ENCODE measurements at regions not wholly inside any gene's neighbourhood (a gene's known extent, or its start where the extent isn't known, plus 50 kb on each side); places are given as distances from the start of the nearest gene placed in this dataset.
"Not testable (repeated sequence)": the region's sequence is repeated elsewhere in the genome, so short reads cannot be mapped to it uniquely, and the experiment has no call there.

DNA sequence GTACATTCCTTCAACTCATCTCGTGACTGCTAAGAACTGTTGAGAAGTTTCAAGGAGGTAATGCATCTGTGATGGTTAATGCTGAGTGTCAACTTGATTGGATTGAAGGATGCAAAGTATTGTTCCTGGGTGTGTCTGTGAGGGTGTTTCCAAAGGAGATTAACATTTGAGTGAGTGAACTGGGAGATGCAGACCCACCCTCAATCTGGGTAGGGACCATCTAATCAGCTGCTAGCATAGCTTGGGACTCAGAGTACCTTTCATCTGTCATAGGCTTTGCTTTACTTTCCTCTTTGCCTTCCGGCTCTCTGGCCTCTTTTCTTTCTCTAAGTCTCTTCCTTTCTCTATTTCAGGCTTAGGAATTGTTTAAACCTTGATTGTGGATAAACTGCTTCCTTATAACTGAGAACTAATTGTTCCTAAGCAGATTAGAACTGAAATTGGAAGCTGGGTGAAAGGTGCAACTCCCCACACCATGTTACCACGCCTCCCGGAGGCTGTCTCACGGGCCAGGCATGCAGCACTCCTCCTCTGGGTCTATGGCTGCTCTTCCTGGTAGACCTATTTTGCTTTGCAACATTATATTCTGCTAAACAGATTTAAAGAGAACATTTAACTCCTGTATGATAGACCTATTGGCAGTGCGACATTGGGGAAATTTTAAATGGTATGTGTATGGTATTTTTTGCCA lies 298.2 kb downstream of the CCSER2 start:
- TF ChIP-seq, protein P1, sequence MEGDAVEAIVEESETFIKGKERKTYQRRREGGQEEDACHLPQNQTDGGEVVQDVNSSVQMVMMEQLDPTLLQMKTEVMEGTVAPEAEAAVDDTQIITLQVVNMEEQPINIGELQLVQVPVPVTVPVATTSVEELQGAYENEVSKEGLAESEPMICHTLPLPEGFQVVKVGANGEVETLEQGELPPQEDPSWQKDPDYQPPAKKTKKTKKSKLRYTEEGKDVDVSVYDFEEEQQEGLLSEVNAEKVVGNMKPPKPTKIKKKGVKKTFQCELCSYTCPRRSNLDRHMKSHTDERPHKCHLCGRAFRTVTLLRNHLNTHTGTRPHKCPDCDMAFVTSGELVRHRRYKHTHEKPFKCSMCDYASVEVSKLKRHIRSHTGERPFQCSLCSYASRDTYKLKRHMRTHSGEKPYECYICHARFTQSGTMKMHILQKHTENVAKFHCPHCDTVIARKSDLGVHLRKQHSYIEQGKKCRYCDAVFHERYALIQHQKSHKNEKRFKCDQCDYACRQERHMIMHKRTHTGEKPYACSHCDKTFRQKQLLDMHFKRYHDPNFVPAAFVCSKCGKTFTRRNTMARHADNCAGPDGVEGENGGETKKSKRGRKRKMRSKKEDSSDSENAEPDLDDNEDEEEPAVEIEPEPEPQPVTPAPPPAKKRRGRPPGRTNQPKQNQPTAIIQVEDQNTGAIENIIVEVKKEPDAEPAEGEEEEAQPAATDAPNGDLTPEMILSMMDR (IDR thresholded peaks at IDR 0.05; ENCODE audit: low read depth, low read length, missing control alignments) = no peak
- no peak overlapping the region for H3K4me3 ChIP-seq (replicated peaks; ENCODE audit: low read depth, low read length)
- no peak for DNase-seq (ENCODE audit: extremely low read depth, low read depth)

DNA sequence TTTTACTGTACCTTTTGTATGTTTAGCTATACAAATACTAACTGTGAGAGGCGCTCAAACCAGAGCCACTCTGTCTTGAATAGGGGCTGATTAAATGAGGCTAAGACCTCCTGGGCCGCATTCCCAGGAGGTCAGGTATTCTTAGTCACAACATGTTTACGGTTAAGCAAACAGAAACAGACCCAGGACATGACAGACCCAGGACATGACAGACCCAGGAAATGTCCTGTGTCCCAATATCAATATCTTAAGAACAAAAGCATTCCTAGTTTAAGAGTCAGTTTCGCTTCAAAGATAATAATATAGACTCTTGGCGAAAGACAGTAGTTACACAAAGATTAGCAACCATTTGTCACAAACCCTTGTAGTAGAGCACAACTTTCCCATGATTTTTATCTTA lies 304.5 kb downstream of the CCSER2 start:
- DNase-seq (ENCODE audit: extremely low read depth, low read depth) = no peak
- no peak overlapping the region for H3K4me3 ChIP-seq (replicated peaks; ENCODE audit: low read depth, low read length)
- TF ChIP-seq, protein P1 (IDR thresholded peaks at IDR 0.05; ENCODE audit: low read depth, low read length, missing control alignments) = no peak

DNA sequence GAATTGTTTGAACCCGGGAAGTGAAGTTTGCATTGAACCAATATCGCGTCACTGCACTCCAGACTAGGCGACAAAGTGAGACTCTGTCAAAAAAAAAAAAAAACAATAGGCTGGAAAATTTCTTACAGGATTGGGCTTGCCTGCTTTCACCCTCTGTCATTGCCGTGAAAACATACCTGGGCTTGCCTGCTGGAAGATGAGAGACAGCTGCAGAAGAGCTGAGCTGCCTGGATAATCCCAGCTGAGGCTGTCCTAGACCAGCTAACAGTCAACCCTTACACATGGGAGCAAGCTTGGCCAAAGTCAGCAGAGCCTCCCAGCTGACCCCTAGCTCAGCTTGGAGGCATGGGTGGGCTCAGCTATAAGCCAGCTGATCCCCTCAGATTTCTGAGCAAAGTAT lies 306.2 kb downstream of the CCSER2 start:
- no peak for DNase-seq (ENCODE audit: extremely low read depth, low read depth)
- TF ChIP-seq, protein P1 (IDR thresholded peaks at IDR 0.05; ENCODE audit: low read depth, low read length, missing control alignments) = no peak
- H3K4me3 ChIP-seq (replicated peaks; ENCODE audit: low read depth, low read length) = no peak overlapping the region

DNA sequence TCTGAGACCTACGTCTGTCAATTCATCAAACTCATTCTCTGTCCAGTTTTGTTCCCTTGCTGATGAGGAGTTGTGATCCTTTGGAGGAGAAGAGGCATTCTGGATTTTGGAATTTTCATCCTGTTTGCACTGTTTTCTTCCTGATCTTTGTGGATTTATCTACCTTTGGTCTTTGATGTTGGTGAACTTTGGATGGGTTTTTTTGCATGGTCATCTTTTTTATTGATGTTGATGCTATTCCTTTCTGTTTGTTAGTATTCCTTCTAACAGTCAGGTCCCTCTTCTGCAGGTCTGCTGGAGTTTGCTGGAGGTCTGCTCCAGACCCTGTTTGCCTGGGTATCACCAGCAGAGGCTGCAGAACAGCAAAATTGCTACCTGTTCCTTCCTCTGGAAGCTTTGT lies 322.2 kb downstream of the CCSER2 start:
- not testable (repeated sequence) for H3K4me3 ChIP-seq (replicated peaks; ENCODE audit: low read depth, low read length); DNase-seq (ENCODE audit: extremely low read depth, low read depth)

DNA sequence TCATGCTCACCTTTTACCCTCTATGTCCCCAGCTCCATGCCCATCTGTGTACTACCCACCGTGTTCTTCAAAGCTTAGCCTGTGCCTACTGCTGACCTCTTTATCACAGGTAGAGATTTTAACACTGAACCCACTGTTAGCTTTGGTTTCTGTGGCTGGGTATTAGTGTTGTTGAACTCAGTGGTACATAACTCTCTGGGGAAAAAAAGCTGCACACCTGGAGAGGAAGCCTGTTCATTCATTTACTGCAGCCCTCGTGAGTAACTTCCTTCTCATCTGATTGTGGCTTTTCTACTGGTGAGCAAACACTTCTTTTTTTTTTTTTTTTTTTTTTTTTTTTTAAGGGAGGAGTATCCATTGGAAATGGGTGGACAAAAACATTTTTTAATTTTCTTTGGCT lies 326.3 kb downstream of the CCSER2 start:
- H3K4me3 ChIP-seq (replicated peaks; ENCODE audit: low read depth, low read length) = no peak overlapping the region
- TF ChIP-seq, protein P1 (IDR thresholded peaks at IDR 0.05; ENCODE audit: low read depth, low read length, missing control alignments) = no peak
- no peak for DNase-seq (ENCODE audit: extremely low read depth, low read depth)

DNA sequence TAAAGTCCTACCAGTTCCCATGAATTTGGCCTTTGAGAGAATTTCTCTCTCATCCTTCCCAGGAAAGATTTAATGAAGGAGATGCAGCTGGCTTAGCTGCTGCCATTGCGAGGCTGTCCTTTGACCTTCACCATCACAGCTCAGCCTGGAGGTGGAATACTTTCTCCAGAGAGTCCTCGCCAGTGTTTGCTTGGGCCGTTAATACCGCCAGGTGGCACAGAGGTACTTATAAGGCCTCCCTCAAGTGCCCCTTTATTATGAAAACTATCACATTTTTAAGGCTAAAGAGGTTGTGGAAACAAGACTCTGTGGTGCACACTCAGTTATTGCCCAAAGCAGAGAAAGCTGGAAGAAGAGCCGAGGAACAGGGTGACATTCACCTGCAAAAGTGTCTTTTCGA lies 330.6 kb downstream of the CCSER2 start:
- TF ChIP-seq, protein P1 (IDR thresholded peaks at IDR 0.05; ENCODE audit: low read depth, low read length, missing control alignments) = no peak
- H3K4me3 ChIP-seq (replicated peaks; ENCODE audit: low read depth, low read length) = no peak overlapping the region
- no peak for DNase-seq (ENCODE audit: extremely low read depth, low read depth)

DNA sequence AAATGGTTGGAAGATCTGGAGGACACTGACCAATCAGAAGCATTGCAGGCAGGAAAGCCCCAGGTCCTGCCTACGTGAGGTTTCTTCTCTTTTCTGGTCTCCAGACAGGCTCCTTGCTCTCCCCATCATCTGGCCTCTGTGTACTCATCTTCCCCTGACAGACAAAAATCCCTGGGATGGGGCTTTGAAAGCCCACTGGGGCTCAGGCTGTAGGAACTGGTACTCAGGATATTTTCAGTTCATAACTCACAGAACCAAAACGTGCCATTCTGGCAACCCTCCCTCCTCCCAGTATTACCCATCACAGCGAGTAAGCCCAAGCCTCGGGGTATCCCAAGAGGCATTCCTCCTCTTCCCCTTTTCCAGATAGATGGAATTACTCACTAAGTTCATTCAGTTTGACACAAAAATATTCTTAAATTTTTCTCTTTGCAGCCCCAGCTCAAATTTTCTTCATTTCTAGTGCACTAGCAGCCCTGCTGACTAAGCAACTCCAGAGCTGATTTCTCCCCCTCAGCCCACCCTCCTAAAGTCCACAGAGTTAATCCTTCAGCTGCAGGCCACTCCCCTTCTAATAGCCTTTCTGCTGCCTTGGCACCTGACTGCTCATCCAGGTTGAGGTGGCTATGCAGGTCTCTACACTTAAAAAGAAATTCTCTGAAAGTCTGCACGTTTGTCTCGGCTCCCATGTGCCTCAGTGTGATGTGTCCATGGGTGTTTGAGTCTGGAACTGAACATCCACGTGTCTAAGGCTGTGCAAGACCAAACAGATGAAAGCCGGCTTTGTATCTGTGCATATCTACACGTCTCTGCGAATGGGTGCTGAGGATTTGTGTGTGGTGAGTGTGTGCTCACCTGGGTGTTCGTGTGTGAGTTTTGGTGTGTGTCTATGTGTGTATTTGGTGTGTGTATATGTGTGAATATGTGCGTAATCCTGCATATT lies 331.4 kb downstream of the CCSER2 start:
- no peak overlapping the region for H3K4me3 ChIP-seq (replicated peaks; ENCODE audit: low read depth, low read length)
- TF ChIP-seq, protein P1 (IDR thresholded peaks at IDR 0.05; ENCODE audit: low read depth, low read length, missing control alignments) = no peak
- DNase-seq (ENCODE audit: extremely low read depth, low read depth) = no peak

All from HFF-Myc (cell line).